ENCODE measurements at regions not wholly inside any gene's neighbourhood (a gene's known extent, or its start where the extent isn't known, plus 50 kb on each side); places are given as distances from the start of the nearest gene placed in this dataset.

GRCh38 chr2:8309131-8309530 is 372.7 kb upstream of the ID2 start:
- no peak for DNase-seq

GRCh38 chr2:8310557-8311455 is 371.1 kb upstream of the ID2 start:
- no peak for DNase-seq

- no peak for DNase-seq
Measured at GRCh38 chr2:8312221-8312620, 369.6 kb upstream of the ID2 start.

GRCh38 chr2:8312861-8313830 is 368.7 kb upstream of the ID2 start:
- DNase-seq = no peak

- DNase-seq = no peak
Measured at GRCh38 chr2:8314063-8314462, 367.8 kb upstream of the ID2 start.

- no peak for DNase-seq
Measured at GRCh38 chr2:8315531-8316165, 366.2 kb upstream of the ID2 start.

- no peak for DNase-seq
Measured at GRCh38 chr2:8316356-8316755, 365.5 kb upstream of the ID2 start.

GRCh38 chr2:8317418-8317817 is 364.4 kb upstream of the ID2 start:
- no peak for DNase-seq

- no peak for DNase-seq
Measured at GRCh38 chr2:8319219-8319618, 362.6 kb upstream of the ID2 start.

GRCh38 chr2:8320311-8321066 is 361.4 kb upstream of the ID2 start:
- no peak for DNase-seq

- no peak for DNase-seq
Measured at GRCh38 chr2:8322634-8323033, 359.2 kb upstream of the ID2 start.

- DNase-seq = peak; percentile 17
Measured at GRCh38 chr2:8324164-8324856, 357.5 kb upstream of the ID2 start.

GRCh38 chr2:8324901-8325300 is 357.0 kb upstream of the ID2 start:
- no peak for DNase-seq

GRCh38 chr2:8327371-8328100 is 354.3 kb upstream of the ID2 start:
- DNase-seq = no peak

GRCh38 chr2:8328217-8328616 is 353.6 kb upstream of the ID2 start:
- no peak for DNase-seq

GRCh38 chr2:8329660-8330622 is 351.9 kb upstream of the ID2 start:
- no peak for DNase-seq

GRCh38 chr2:8331068-8331467 is 350.8 kb upstream of the ID2 start:
- DNase-seq = no peak

- no peak for DNase-seq
Measured at GRCh38 chr2:8332646-8333045, 349.2 kb upstream of the ID2 start.

- no peak for DNase-seq
Measured at GRCh38 chr2:8333177-8333831, 348.6 kb upstream of the ID2 start.

Data from NCI-H1105 (cell line).